ENCODE measurements at regions not wholly inside any gene's neighbourhood (a gene's known extent, or its start where the extent isn't known, plus 50 kb on each side); places are given as distances from the start of the nearest gene placed in this dataset.

DNA sequence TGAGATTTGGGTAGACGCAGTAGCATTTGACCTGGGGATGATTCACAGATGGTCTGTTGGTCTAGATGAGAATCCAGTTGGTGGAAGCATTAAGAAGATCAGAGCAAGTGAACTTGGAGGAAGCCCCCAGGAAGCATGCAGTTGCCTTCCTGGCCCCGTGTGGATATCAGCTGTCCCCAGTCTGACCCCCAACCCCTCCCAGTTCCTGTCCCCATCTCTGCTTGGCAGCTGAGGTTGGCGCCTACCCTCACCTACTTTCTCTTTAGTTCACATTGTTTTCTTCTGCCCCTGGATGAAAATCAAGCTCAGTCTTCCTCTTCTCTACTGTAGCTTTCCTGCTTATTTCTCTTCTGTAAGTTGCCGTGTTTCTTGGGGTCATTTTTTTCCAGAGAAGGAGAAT is 227.9 kb downstream of the GATA3 start:
- TF ChIP-seq, protein P1, sequence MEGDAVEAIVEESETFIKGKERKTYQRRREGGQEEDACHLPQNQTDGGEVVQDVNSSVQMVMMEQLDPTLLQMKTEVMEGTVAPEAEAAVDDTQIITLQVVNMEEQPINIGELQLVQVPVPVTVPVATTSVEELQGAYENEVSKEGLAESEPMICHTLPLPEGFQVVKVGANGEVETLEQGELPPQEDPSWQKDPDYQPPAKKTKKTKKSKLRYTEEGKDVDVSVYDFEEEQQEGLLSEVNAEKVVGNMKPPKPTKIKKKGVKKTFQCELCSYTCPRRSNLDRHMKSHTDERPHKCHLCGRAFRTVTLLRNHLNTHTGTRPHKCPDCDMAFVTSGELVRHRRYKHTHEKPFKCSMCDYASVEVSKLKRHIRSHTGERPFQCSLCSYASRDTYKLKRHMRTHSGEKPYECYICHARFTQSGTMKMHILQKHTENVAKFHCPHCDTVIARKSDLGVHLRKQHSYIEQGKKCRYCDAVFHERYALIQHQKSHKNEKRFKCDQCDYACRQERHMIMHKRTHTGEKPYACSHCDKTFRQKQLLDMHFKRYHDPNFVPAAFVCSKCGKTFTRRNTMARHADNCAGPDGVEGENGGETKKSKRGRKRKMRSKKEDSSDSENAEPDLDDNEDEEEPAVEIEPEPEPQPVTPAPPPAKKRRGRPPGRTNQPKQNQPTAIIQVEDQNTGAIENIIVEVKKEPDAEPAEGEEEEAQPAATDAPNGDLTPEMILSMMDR (IDR thresholded peaks at IDR 0.05): no peak
- TF ChIP-seq POLR2A (IDR thresholded peaks at IDR 0.05): no peak
